Progenitor cell of endocrine pancreas (in vitro differentiated cells): ENCODE measurements at regions not wholly inside any gene's neighbourhood (a gene's known extent, or its start where the extent isn't known, plus 50 kb on each side); places are given as distances from the start of the nearest gene placed in this dataset.
"Not testable (repeated sequence)": the region's sequence is repeated elsewhere in the genome, so short reads cannot be mapped to it uniquely, and the experiment has no call there.

ENCODE experiments used
- DNase-seq: peaks from one replicate; pipeline ENCODE4 v3.0.0; 2021; ENCODE audit warnings: low spot score; ENCODE audit not compliant: unreplicated experiment
- H3K27ac Mint-ChIP-seq: 2 replicates; pipeline ENCODE4 v1.8.0; 2021; ENCODE audit warnings: mild to moderate bottlenecking, moderate library complexity, mixed read lengths
- H3K27me3 Mint-ChIP-seq: 2 replicates; pipeline ENCODE4 v1.8.0; 2021; ENCODE audit warnings: mixed read lengths
- H3K36me3 Mint-ChIP-seq: 2 replicates; pipeline ENCODE4 v1.8.0; 2022; ENCODE audit warnings: mixed read lengths; ENCODE audit not compliant: insufficient read depth
- H3K4me1 Mint-ChIP-seq: 2 replicates; pipeline ENCODE4 v1.8.0; 2021; ENCODE audit warnings: low read depth, mixed read lengths
- H3K4me3 Mint-ChIP-seq: 2 replicates; pipeline ENCODE4 v1.8.0; 2021; ENCODE audit warnings: low read depth, mild to moderate bottlenecking, moderate library complexity, mixed read lengths
- H3K9me3 Mint-ChIP-seq: 2 replicates; pipeline ENCODE4 v1.8.0; 2021; ENCODE audit warnings: low read depth, mixed read lengths
- TF ChIP-seq, protein P1 (sequence below): fragments of 200-600 bp; sonication (generic); IDR thresholded peaks from one replicate; pipeline ENCODE4 v1.5.0; 2021; ENCODE audit warnings: antibody characterized with exemption, mild to moderate bottlenecking; ENCODE audit not compliant: unreplicated experiment

DNA sequence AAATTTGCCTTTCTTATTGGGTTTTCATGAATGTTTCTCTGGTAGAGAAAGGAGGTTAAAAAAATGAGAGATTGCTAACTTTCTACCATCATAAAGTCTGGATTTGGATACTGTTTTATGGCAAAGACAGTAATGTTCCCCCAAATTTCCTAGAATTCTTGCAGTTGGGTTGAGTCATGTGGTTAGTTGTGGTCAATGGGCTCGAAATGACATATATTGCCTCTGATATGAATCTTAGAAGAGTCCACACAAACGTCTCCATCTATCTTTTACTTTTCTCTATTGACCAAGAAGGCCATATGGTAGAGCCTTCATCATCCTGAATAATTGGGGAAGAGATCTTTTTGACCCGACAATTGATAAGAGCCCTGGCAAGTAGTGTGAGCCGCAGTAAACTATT lies 119.5 kb upstream of the PMCH start:
- TF ChIP-seq, protein P1, sequence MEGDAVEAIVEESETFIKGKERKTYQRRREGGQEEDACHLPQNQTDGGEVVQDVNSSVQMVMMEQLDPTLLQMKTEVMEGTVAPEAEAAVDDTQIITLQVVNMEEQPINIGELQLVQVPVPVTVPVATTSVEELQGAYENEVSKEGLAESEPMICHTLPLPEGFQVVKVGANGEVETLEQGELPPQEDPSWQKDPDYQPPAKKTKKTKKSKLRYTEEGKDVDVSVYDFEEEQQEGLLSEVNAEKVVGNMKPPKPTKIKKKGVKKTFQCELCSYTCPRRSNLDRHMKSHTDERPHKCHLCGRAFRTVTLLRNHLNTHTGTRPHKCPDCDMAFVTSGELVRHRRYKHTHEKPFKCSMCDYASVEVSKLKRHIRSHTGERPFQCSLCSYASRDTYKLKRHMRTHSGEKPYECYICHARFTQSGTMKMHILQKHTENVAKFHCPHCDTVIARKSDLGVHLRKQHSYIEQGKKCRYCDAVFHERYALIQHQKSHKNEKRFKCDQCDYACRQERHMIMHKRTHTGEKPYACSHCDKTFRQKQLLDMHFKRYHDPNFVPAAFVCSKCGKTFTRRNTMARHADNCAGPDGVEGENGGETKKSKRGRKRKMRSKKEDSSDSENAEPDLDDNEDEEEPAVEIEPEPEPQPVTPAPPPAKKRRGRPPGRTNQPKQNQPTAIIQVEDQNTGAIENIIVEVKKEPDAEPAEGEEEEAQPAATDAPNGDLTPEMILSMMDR = no peak
- H3K27ac Mint-ChIP-seq = no peak overlapping the region

GRCh38 chr12:102316723-102317122 lies 119.1 kb upstream of the PMCH start:
- TF ChIP-seq, protein P1 = no peak
- DNase-seq = no peak
- Mint-ChIP-seq H3K36me3 (no peaks in the 10 kb centered on the region), H3K27me3 (no peaks in the 10 kb centered on the region), H3K27ac (no peak overlapping the region), H3K4me1 (no peaks in the 10 kb centered on the region), H3K9me3 (no peaks in the 10 kb centered on the region), H3K4me3 (no peak overlapping the region)

More for the DNA sequence above, 119.5 kb upstream of the PMCH start:
- Mint-ChIP-seq H3K4me1 (no peaks in the 10 kb centered on the region), H3K27me3 (no peaks in the 10 kb centered on the region), H3K9me3 (no peaks in the 10 kb centered on the region), H3K4me3 (no peak overlapping the region), H3K36me3 (no peaks in the 10 kb centered on the region)
- no peak for DNase-seq

DNA sequence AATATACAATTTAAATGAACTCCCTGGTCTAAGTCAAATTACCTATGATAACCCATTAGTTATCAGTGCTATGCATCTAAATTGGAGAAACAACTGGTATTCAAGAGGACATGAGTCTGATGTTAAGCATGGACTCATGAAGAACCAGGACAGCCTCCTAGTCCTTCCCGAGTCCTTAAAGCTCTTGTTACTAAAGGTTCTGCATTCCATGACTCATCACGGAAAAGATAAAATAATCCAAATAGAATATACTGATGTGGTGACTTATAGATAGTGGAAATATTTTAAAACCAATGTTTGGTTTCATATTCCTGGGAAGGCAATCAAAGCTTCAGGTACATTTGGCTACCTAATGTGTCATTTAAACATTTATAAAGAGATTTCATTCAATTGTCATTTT lies 117.2 kb upstream of the PMCH start:
- no peaks in the 10 kb centered on the region for H3K9me3 Mint-ChIP-seq
- TF ChIP-seq, protein P1 = no peak
- no peaks in the 10 kb centered on the region for H3K27me3 Mint-ChIP-seq
- no peaks in the 10 kb centered on the region for H3K4me1 Mint-ChIP-seq
- DNase-seq = no peak
- no peak overlapping the region for H3K27ac Mint-ChIP-seq
- H3K36me3 Mint-ChIP-seq = no peaks in the 10 kb centered on the region
- no peak overlapping the region for H3K4me3 Mint-ChIP-seq

DNA sequence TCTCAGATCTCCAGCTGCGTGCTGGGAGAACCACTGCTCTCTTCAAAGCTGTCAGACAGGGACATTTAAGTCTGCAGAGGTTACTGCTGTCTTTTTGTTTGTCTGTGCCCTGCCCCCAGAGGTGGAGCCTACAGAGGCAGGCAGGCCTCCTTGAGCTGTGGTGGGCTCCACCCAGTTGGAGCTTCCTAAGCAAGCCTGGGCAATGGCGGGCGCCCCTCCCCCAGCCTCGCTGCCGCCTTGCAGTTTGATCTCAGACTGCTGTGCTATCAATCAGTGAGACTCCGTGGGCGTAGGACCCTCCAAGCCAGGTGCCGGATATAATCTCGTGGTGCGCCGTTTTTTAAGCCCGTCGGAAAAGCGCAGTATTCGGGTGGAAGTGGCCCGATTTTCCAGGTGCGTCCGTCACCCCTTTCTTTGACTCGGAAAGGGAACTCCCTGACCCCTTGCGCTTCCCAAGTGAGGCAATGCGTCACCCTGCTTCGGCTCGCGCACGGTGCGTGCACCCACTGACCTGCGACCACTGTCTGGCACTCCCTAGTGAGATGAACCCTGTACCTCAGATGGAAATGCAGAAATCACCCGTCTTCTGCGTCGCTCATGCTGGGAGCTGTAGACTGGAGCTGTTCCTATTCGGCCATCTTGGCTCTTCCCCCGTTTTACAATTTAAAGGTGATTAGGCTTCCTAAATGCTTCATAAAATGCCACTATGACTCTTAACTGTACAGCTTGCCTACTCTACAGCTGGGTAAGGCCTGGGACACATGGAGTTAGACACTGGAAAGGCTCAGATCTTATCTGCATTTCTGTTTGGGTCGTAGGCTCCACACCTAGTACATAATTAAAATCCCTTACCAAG lies 115.7 kb upstream of the PMCH start:
- not testable (repeated sequence) for H3K4me3 Mint-ChIP-seq, H3K27me3 Mint-ChIP-seq, H3K27ac Mint-ChIP-seq, DNase-seq, H3K4me1 Mint-ChIP-seq, H3K9me3 Mint-ChIP-seq, H3K36me3 Mint-ChIP-seq

DNA sequence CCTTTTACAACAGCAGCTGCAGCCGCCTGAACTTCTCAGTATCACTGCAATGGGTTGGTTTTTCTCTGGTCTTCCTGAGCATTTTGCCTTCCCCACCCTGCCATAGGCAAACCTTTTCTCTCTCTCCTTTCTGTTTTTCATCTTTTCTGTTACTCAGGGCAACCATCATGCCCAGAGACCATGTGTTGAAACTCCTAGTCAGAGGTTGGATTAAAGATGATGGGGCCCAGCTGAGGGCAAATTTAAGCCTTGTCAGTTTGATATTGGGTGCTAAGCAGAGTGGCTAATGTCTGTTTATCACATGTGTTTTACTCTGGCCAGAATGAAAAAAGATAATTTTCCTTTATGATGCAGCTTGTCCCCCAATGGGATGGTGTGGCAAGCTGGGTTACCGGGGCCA lies 107.9 kb upstream of the PMCH start:
- H3K9me3 Mint-ChIP-seq = peaks cover 3% of the 10 kb centered on the region

DNA sequence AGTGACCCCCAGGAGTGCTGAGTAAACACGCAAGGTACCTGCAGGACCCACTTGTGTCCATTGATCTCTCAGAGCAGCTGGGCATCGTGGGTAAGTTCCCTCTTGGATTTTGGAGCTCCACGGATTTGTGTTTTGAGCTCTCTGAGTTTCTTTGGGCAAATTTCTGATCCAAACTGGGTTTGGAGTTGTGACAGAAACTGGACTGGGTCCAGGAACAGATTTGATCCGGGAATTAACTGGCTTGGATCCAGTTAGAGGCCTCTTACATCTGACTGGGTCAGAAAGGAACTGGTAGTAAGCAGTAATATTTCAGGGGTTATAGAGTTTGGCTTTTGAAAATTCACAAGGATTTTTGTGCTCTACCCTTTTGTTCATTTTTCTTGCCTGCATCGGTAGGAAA lies 107.0 kb upstream of the PMCH start:
- not testable (repeated sequence) for H3K27ac Mint-ChIP-seq, H3K4me1 Mint-ChIP-seq

More for the DNA sequence above, 107.9 kb upstream of the PMCH start:
- Mint-ChIP-seq H3K4me1 (no peaks in the 10 kb centered on the region), H3K27me3 (no peaks in the 10 kb centered on the region), H3K36me3 (no peaks in the 10 kb centered on the region), H3K4me3 (no peak overlapping the region), H3K27ac (no peak overlapping the region)
- TF ChIP-seq, protein P1 = no peak
- DNase-seq = no peak

More for the DNA sequence above, 107.0 kb upstream of the PMCH start:
- DNase-seq, H3K27me3 Mint-ChIP-seq, H3K9me3 Mint-ChIP-seq, H3K36me3 Mint-ChIP-seq, H3K4me3 Mint-ChIP-seq: not testable (repeated sequence)
